Stimulated activated naive B cell treated with anti-CD40 and anti-IgM and Interleukin-4, amounts not matched to agents 10 μg/mL and 1 μg/mL and 100 μg/mL, for 72 hours (primary cell): ENCODE measurements at regions not wholly inside any gene's neighbourhood (a gene's known extent, or its start where the extent isn't known, plus 50 kb on each side); places are given as distances from the start of the nearest gene placed in this dataset.

Experiments used
- ATAC-seq, 2 donors: fragments of 150-1000 bp; cut with Tn5 transposase; replicated peaks; 2 replicates each; pipeline ENCODE4 v1.10.0; 2021; ENCODE audit warnings: moderate library complexity in 1 of 2
- DNase-seq: peaks from one replicate; pipeline ENCODE4 v3.0.0; 2021
- H3K27ac Mint-ChIP-seq: one replicate; pipeline ENCODE4 v1.8.0; 2022; ENCODE audit warnings: mild to moderate bottlenecking, mixed read lengths
- H3K27me3 Mint-ChIP-seq, 2 donors: one replicate each; pipeline ENCODE4 v1.8.0; 2022; ENCODE audit warnings: mixed read lengths in 2 of 2
- H3K36me3 Mint-ChIP-seq, 2 donors: one replicate each; pipeline ENCODE4 v1.8.0; 2022; ENCODE audit warnings: mixed read lengths in 2 of 2, mild to moderate bottlenecking in 1 of 2
- H3K4me1 Mint-ChIP-seq, 2 donors: one replicate each; pipeline ENCODE4 v1.8.0; 2022; ENCODE audit warnings: mixed read lengths in 2 of 2, mild to moderate bottlenecking in 1 of 2
- H3K4me3 Mint-ChIP-seq, 2 donors: one replicate each; pipeline ENCODE4 v1.8.0; 2022; ENCODE audit warnings: mild to moderate bottlenecking in 2 of 2, mixed read lengths in 2 of 2, moderate library complexity in 1 of 2
- H3K9me3 Mint-ChIP-seq, 2 donors: one replicate each; pipeline ENCODE4 v1.8.0; 2022; ENCODE audit warnings: mixed read lengths in 2 of 2, mild to moderate bottlenecking in 1 of 2

- peaks cover 3 to 4% of the 10 kb centered on the region in 2 donors for H3K36me3 Mint-ChIP-seq
- H3K4me3 Mint-ChIP-seq, result no peak overlapping the region
- DNase-seq (no peak), ATAC-seq (no peak)
- H3K4me1 Mint-ChIP-seq, result no peaks in the 10 kb centered on the region
- H3K9me3 Mint-ChIP-seq, result peaks cover 7% of the 10 kb centered on the region in 2 donors
- no peak overlapping the region for H3K27ac Mint-ChIP-seq
- peaks cover 46 to 48% of the 10 kb centered on the region in 2 donors for H3K27me3 Mint-ChIP-seq
Measured at GRCh38 chr17:5794385-5794784, 210.1 kb upstream of the NLRP1 start.

GRCh38 chr17:5794881-5795506, 210.7 kb upstream of the NLRP1 start:
- Mint-ChIP-seq H3K36me3 (peaks cover 3 to 4% of the 10 kb centered on the region in 2 donors), H3K27me3 (peaks cover 46% of the 10 kb centered on the region in 2 donors), H3K9me3 (peaks cover 7% of the 10 kb centered on the region in 2 donors), H3K27ac (no peak overlapping the region), H3K4me3 (no peak overlapping the region), H3K4me1 (no peaks in the 10 kb centered on the region)
- no peak for DNase-seq
- no peak for ATAC-seq

- no peak for DNase-seq
- no peaks in the 10 kb centered on the region for H3K4me1 Mint-ChIP-seq
- H3K36me3 Mint-ChIP-seq, result peaks cover 3 to 4% of the 10 kb centered on the region in 2 donors
- H3K27ac Mint-ChIP-seq, result no peak overlapping the region
- peaks cover 33 to 38% of the 10 kb centered on the region in 2 donors for H3K27me3 Mint-ChIP-seq
- no peak overlapping the region for H3K4me3 Mint-ChIP-seq
- no peak for ATAC-seq
- H3K9me3 Mint-ChIP-seq, result peaks cover 6 to 8% of the 10 kb centered on the region in 2 donors
Measured at GRCh38 chr17:5797447-5798050, 213.2 kb upstream of the NLRP1 start.

GRCh38 chr17:5798094-5798493, 213.8 kb upstream of the NLRP1 start:
- Mint-ChIP-seq H3K4me1 (no peaks in the 10 kb centered on the region), H3K27me3 (peaks cover 31 to 33% of the 10 kb centered on the region in 2 donors), H3K36me3 (no peaks in the 10 kb centered on the region), H3K4me3 (no peak overlapping the region), H3K9me3 (peaks cover under 1 to 5% of the 10 kb centered on the region in 2 donors), H3K27ac (no peak overlapping the region)
- DNase-seq (no peak), ATAC-seq (no peak)

GRCh38 chr17:5800131-5800530, 215.8 kb upstream of the NLRP1 start:
- no peaks in the 10 kb centered on the region for H3K36me3 Mint-ChIP-seq
- no peak for DNase-seq
- peaks cover 37 to 42% of the 10 kb centered on the region in 2 donors for H3K27me3 Mint-ChIP-seq

GRCh38 chr17:5800646-5801045, 216.3 kb upstream of the NLRP1 start:
- peaks cover 37 to 42% of the 10 kb centered on the region in 2 donors for H3K27me3 Mint-ChIP-seq
- H3K4me1 Mint-ChIP-seq, result no peaks in the 10 kb centered on the region
- no peak for ATAC-seq
- peaks cover 0 to 12% of the 10 kb centered on the region in 2 donors for H3K9me3 Mint-ChIP-seq
- H3K4me3 Mint-ChIP-seq, result no peak overlapping the region
- H3K27ac Mint-ChIP-seq, result no peak overlapping the region
- H3K36me3 Mint-ChIP-seq, result no peaks in the 10 kb centered on the region
- no peak for DNase-seq

More at GRCh38 chr17:5800131-5800530, 215.8 kb upstream of the NLRP1 start:
- Mint-ChIP-seq H3K9me3 (peaks cover 0 to 12% of the 10 kb centered on the region in 2 donors), H3K4me1 (no peaks in the 10 kb centered on the region), H3K4me3 (no peak overlapping the region), H3K27ac (no peak overlapping the region)
- no peak for ATAC-seq

GRCh38 chr17:5804251-5804650, 219.9 kb upstream of the NLRP1 start:
- ATAC-seq, result no peak
- Mint-ChIP-seq H3K4me3 (no peak overlapping the region), H3K36me3 (no peaks in the 10 kb centered on the region), H3K9me3 (peaks cover 0 to 12% of the 10 kb centered on the region in 2 donors), H3K27ac (no peak overlapping the region), H3K4me1 (no peaks in the 10 kb centered on the region), H3K27me3 (peaks cover 25 to 34% of the 10 kb centered on the region in 2 donors)
- DNase-seq, result no peak

- no peak overlapping the region for H3K27ac Mint-ChIP-seq
- ATAC-seq (no peak), DNase-seq (no peak)
- peaks cover 5 to 8% of the 10 kb centered on the region in 2 donors for H3K36me3 Mint-ChIP-seq
- no peaks in the 10 kb centered on the region for H3K4me1 Mint-ChIP-seq
- H3K27me3 Mint-ChIP-seq, result peaks cover 13 to 18% of the 10 kb centered on the region in 2 donors
- peaks cover 16 to 24% of the 10 kb centered on the region in 2 donors for H3K9me3 Mint-ChIP-seq
- no peak overlapping the region for H3K4me3 Mint-ChIP-seq
Measured at GRCh38 chr17:5809056-5809455, 224.7 kb upstream of the NLRP1 start.

GRCh38 chr17:5809580-5810188, 225.4 kb upstream of the NLRP1 start:
- no peaks in the 10 kb centered on the region for H3K4me1 Mint-ChIP-seq
- DNase-seq (no peak), ATAC-seq (no peak)
- H3K9me3 Mint-ChIP-seq, result peaks cover 15 to 24% of the 10 kb centered on the region in 2 donors
- H3K36me3 Mint-ChIP-seq, result peaks cover 5 to 8% of the 10 kb centered on the region in 2 donors
- H3K27me3 Mint-ChIP-seq, result peaks cover 10 to 17% of the 10 kb centered on the region in 2 donors
- no peak overlapping the region for H3K27ac Mint-ChIP-seq
- no peak overlapping the region for H3K4me3 Mint-ChIP-seq

GRCh38 chr17:5812590-5812989, 228.3 kb upstream of the NLRP1 start:
- Mint-ChIP-seq H3K4me1 (no peaks in the 10 kb centered on the region), H3K27ac (no peak overlapping the region), H3K4me3 (no peak overlapping the region), H3K9me3 (peaks cover 15 to 24% of the 10 kb centered on the region in 2 donors), H3K27me3 (peaks cover 10 to 33% of the 10 kb centered on the region in 2 donors), H3K36me3 (peaks cover 5 to 8% of the 10 kb centered on the region in 2 donors)
- no peak for ATAC-seq
- DNase-seq, result no peak

GRCh38 chr17:5813357-5813756, 229.0 kb upstream of the NLRP1 start:
- H3K27me3 Mint-ChIP-seq, result peaks cover 17 to 40% of the 10 kb centered on the region in 2 donors
- H3K4me1 Mint-ChIP-seq, result no peaks in the 10 kb centered on the region
- ATAC-seq (no peak), DNase-seq (no peak)
- peaks cover 15 to 24% of the 10 kb centered on the region in 2 donors for H3K9me3 Mint-ChIP-seq
- no peak overlapping the region for H3K4me3 Mint-ChIP-seq
- peaks cover 5 to 8% of the 10 kb centered on the region in 2 donors for H3K36me3 Mint-ChIP-seq
- H3K27ac Mint-ChIP-seq, result no peak overlapping the region

GRCh38 chr17:5815396-5815795, 231.1 kb upstream of the NLRP1 start:
- peaks cover 3 to 8% of the 10 kb centered on the region in 2 donors for H3K36me3 Mint-ChIP-seq
- DNase-seq (no peak), ATAC-seq (no peak)
- peaks cover 31 to 55% of the 10 kb centered on the region in 2 donors for H3K27me3 Mint-ChIP-seq
- no peak overlapping the region for H3K4me3 Mint-ChIP-seq
- H3K4me1 Mint-ChIP-seq, result no peaks in the 10 kb centered on the region
- H3K9me3 Mint-ChIP-seq, result peaks cover 8 to 17% of the 10 kb centered on the region in 2 donors
- H3K27ac Mint-ChIP-seq, result no peak overlapping the region

GRCh38 chr17:5816491-5817070, 232.3 kb upstream of the NLRP1 start:
- Mint-ChIP-seq H3K27me3 (peaks cover 38 to 58% of the 10 kb centered on the region in 2 donors), H3K4me1 (peaks cover 6% of the 10 kb centered on the region in 2 donors), H3K36me3 (peaks cover 0 to 3% of the 10 kb centered on the region in 2 donors), H3K9me3 (peaks cover 0 to 7% of the 10 kb centered on the region in 2 donors), H3K27ac (no peak overlapping the region), H3K4me3 (no peak overlapping the region)
- ATAC-seq (no peak), DNase-seq (no peak)
